ENCODE measurements at regions not wholly inside any gene's neighbourhood (a gene's known extent, or its start where the extent isn't known, plus 50 kb on each side); places are given as distances from the start of the nearest gene placed in this dataset.

- H3K79me2 ChIP-seq (ENCODE audit: insufficient read depth, low read length): no peaks in the 10 kb centered on the region
- H3K27me3 ChIP-seq (ENCODE audit: insufficient read depth, low read length): no peaks in the 10 kb centered on the region
- no peak for ATAC-seq
- no TSS peak for BruUV-seq (replicated peaks)
- H3K4me3 ChIP-seq (replicated peaks in 1 of 2; ENCODE audit: low read depth in 1 of 2, low read length in 2 of 2): no peak overlapping the region
- H3K9me2 ChIP-seq (ENCODE audit: insufficient read depth): no peaks in the 10 kb centered on the region
- ChIA-PET CTCF (no interaction called here), RAD21 (ENCODE audit: low non-redundant PET in 1 of 2, low total read pairs in 2 of 2, uncharacterized antibody in 2 of 2, unreplicated experiment in 2 of 2) (no interaction called here), POLR2A (no interaction called here)
- no peaks in the 10 kb centered on the region for H3K4me1 ChIP-seq (ENCODE audit: control insufficient read depth in 1 of 2, insufficient read depth in 2 of 2, low read length in 2 of 2)
- no peaks in the 10 kb centered on the region for H3K36me3 ChIP-seq (ENCODE audit: control insufficient read depth in 1 of 2, insufficient read depth in 2 of 2, low read length in 2 of 2)
- H3K9me3 ChIP-seq (ENCODE audit: control insufficient read depth in 1 of 2, insufficient read depth in 1 of 2, low read depth in 1 of 2, low read length in 2 of 2): no peaks in the 10 kb centered on the region
- H3K9ac ChIP-seq (ENCODE audit: low read length): no peak overlapping the region
- intact Hi-C loops (cut with micrococcal nuclease): no loop called here
- no peak overlapping the region for H2AFZ ChIP-seq (ENCODE audit: low read depth, low read length, poor library complexity, severe bottlenecking)
- no peak overlapping the region for H3K4me2 ChIP-seq (ENCODE audit: low read length)
- no peak for TF ChIP-seq MAX (IDR thresholded peaks at IDR 0.05)
- TF ChIP-seq SIN3A (IDR thresholded peaks at IDR 0.05; ENCODE audit: low read depth): no peak
- TF ChIP-seq ZFX (IDR thresholded peaks at IDR 0.05): no peak
- no peak for TF ChIP-seq ELF1 (IDR thresholded peaks at IDR 0.05; ENCODE audit: borderline replicate concordance, low read depth)
- no peak for TF ChIP-seq ATF3 (IDR thresholded peaks at IDR 0.05)
- TF ChIP-seq JUND (IDR thresholded peaks at IDR 0.05): no peak
- TF ChIP-seq CEBPB (IDR thresholded peaks at IDR 0.05; ENCODE audit: low read depth): no peak
- TF ChIP-seq RAD21 (IDR thresholded peaks at IDR 0.05; ENCODE audit: low read depth): no peak
- no peak for TF ChIP-seq CTCF (IDR thresholded peaks at IDR 0.05 in 2 of 3, conservative IDR thresholded peaks at IDR 0.05 in 1 of 3; ENCODE audit: borderline replicate concordance in 1 of 3, insufficient read depth in 1 of 3, low read depth in 2 of 3, low read length in 2 of 3)
- no peak for TF ChIP-seq YY1 (IDR thresholded peaks at IDR 0.05; ENCODE audit: extremely low read depth, insufficient replicate concordance, low read depth, low read length)
- no peak for TF ChIP-seq REST (IDR thresholded peaks at IDR 0.05; ENCODE audit: low read depth)
- no peak for TF ChIP-seq ZBTB33 (IDR thresholded peaks at IDR 0.05; ENCODE audit: extremely low read depth, insufficient replicate concordance, low read length)
- no peak for TF ChIP-seq EZH2phosphoT487 (IDR thresholded peaks at IDR 0.05; ENCODE audit: borderline replicate concordance)
- TF ChIP-seq FOSL1 (IDR thresholded peaks at IDR 0.05; ENCODE audit: low read depth): no peak
- no peak for TF ChIP-seq CBX3 (IDR thresholded peaks at IDR 0.05; ENCODE audit: low read depth)
- TF ChIP-seq TCF7L2 (IDR thresholded peaks at IDR 0.05; ENCODE audit: borderline replicate concordance, extremely low read depth, insufficient read depth, insufficient read length): no peak
- no peak for TF ChIP-seq SP1 (IDR thresholded peaks at IDR 0.05; ENCODE audit: low read depth)
- no peak for TF ChIP-seq EZH2 (IDR thresholded peaks at IDR 0.05)
- no peaks in the 10 kb centered on the region for H4K20me1 ChIP-seq (ENCODE audit: insufficient read depth)
- no peak overlapping the region for H3K27ac ChIP-seq (ENCODE audit: low read depth, low read length)
- no peak for DNase-seq (ENCODE audit: low read depth, low spot score)
Measured at GRCh38 chr12:114765960-114766691, 82.2 kb upstream of the TBX3 start.

All from HCT116 (cell line).